ENCODE measurements at regions not wholly inside any gene's neighbourhood (a gene's known extent, or its start where the extent isn't known, plus 50 kb on each side); places are given as distances from the start of the nearest gene placed in this dataset.

DNA sequence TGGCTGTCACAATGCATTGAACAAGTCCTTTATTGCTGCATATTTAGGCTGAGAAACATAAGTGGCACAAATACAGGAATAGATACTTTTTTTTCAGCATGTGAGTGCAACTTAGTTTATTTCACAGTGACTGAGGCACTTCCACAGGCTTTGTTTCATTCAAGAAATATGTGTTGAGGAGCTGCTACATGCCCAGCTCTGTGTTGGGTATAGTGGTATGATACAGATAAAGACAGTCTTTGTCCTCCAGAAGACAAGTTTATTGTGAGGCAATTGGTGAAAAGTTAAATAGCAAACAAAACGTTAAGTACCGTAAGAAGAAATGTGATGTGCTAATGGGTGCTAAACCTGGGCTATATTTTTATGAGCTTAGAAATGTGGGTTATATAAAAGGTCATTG lies 186.4 kb downstream of the SPRY1 start:
- TF ChIP-seq, protein P1, sequence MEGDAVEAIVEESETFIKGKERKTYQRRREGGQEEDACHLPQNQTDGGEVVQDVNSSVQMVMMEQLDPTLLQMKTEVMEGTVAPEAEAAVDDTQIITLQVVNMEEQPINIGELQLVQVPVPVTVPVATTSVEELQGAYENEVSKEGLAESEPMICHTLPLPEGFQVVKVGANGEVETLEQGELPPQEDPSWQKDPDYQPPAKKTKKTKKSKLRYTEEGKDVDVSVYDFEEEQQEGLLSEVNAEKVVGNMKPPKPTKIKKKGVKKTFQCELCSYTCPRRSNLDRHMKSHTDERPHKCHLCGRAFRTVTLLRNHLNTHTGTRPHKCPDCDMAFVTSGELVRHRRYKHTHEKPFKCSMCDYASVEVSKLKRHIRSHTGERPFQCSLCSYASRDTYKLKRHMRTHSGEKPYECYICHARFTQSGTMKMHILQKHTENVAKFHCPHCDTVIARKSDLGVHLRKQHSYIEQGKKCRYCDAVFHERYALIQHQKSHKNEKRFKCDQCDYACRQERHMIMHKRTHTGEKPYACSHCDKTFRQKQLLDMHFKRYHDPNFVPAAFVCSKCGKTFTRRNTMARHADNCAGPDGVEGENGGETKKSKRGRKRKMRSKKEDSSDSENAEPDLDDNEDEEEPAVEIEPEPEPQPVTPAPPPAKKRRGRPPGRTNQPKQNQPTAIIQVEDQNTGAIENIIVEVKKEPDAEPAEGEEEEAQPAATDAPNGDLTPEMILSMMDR (conservative IDR thresholded peaks at IDR 0.05 in 1 of 2, IDR thresholded peaks at IDR 0.05 in 1 of 2; ENCODE audit: extremely low read depth in 1 of 2, insufficient read depth in 1 of 2, low read depth in 1 of 2, low read length in 2 of 2), result no peak
- no peak for TF ChIP-seq EZH2 (IDR thresholded peaks at IDR 0.05; ENCODE audit: borderline replicate concordance, low read length)
